ENCODE measurements at regions not wholly inside any gene's neighbourhood (a gene's known extent, or its start where the extent isn't known, plus 50 kb on each side); places are given as distances from the start of the nearest gene placed in this dataset.

- Histone ChIP-seq H3K4me3 (replicated peaks; ENCODE audit: low read depth, low read length) (no peak overlapping the region), H3K36me3 (ENCODE audit: control insufficient read depth, insufficient read depth, low read length) (no peaks in the 10 kb centered on the region), H3K27me3 (replicated peaks; ENCODE audit: control insufficient read depth, insufficient read depth, low read length) (no peaks in the 10 kb centered on the region; the same call in 1 of the 2 replicates)
- no peak for DNase-seq (ENCODE audit: extremely low read depth, insufficient read length)
- TF ChIP-seq CTCF (IDR thresholded peaks at IDR 0.05; ENCODE audit: insufficient read depth, low read length, poor library complexity, severe bottlenecking), result no peak
Measured at GRCh38 chr4:122555216-122555615, 65.7 kb downstream of the IL21 start.

- DNase-seq (ENCODE audit: extremely low read depth, insufficient read length), result no peak
- no peaks in the 10 kb centered on the region for H3K27me3 ChIP-seq (replicated peaks; ENCODE audit: control insufficient read depth, insufficient read depth, low read length)
- no peaks in the 10 kb centered on the region for H3K36me3 ChIP-seq (ENCODE audit: control insufficient read depth, insufficient read depth, low read length)
- no peak overlapping the region for H3K4me3 ChIP-seq (replicated peaks; ENCODE audit: low read depth, low read length)
- no peak for TF ChIP-seq CTCF (IDR thresholded peaks at IDR 0.05; ENCODE audit: insufficient read depth, low read length, poor library complexity, severe bottlenecking)
Measured at GRCh38 chr4:122553432-122553831, 67.4 kb downstream of the IL21 start.

- no peaks in the 10 kb centered on the region for H3K27me3 ChIP-seq (replicated peaks; ENCODE audit: control insufficient read depth, insufficient read depth, low read length)
- DNase-seq (ENCODE audit: extremely low read depth, insufficient read length), result no peak
- no peaks in the 10 kb centered on the region for H3K36me3 ChIP-seq (ENCODE audit: control insufficient read depth, insufficient read depth, low read length)
- no peak for TF ChIP-seq CTCF (IDR thresholded peaks at IDR 0.05; ENCODE audit: insufficient read depth, low read length, poor library complexity, severe bottlenecking)
- no peak overlapping the region for H3K4me3 ChIP-seq (replicated peaks; ENCODE audit: low read depth, low read length)
Measured at GRCh38 chr4:122552898-122553297, 68.0 kb downstream of the IL21 start.

- TF ChIP-seq CTCF (IDR thresholded peaks at IDR 0.05; ENCODE audit: insufficient read depth, low read length, poor library complexity, severe bottlenecking), result no peak
- no peak overlapping the region for H3K4me3 ChIP-seq (replicated peaks; ENCODE audit: low read depth, low read length)
- no peak for DNase-seq (ENCODE audit: extremely low read depth, insufficient read length)
- H3K27me3 ChIP-seq (replicated peaks; ENCODE audit: control insufficient read depth, insufficient read depth, low read length), result no peaks in the 10 kb centered on the region; the same call in 1 of the 2 replicates
- no peaks in the 10 kb centered on the region for H3K36me3 ChIP-seq (ENCODE audit: control insufficient read depth, insufficient read depth, low read length)
Measured at GRCh38 chr4:122548886-122549630, 71.8 kb downstream of the IL21 start.

GRCh38 chr4:122548452-122548851 is 72.4 kb downstream of the IL21 start:
- no peak for DNase-seq (ENCODE audit: extremely low read depth, insufficient read length)
- Histone ChIP-seq H3K36me3 (ENCODE audit: control insufficient read depth, insufficient read depth, low read length) (no peaks in the 10 kb centered on the region), H3K4me3 (replicated peaks; ENCODE audit: low read depth, low read length) (no peak overlapping the region), H3K27me3 (replicated peaks; ENCODE audit: control insufficient read depth, insufficient read depth, low read length) (no peaks in the 10 kb centered on the region; the same call in 1 of the 2 replicates)
- TF ChIP-seq CTCF (IDR thresholded peaks at IDR 0.05; ENCODE audit: insufficient read depth, low read length, poor library complexity, severe bottlenecking), result no peak

Measured in GM06990 (cell line).